Prostate gland (tissue), 2 donors: ENCODE measurements at regions not wholly inside any gene's neighbourhood (a gene's known extent, or its start where the extent isn't known, plus 50 kb on each side); places are given as distances from the start of the nearest gene placed in this dataset.

ENCODE experiments used
- DNase-seq: peaks from one replicate; pipeline ENCODE4 v3.0.0-alpha.2; 2019; ENCODE audit warnings: low spot score
- H3K27ac ChIP-seq, 2 donors: fragments of 200-600 bp; sonication (generic); 2 replicates each; pipeline ENCODE4 v1.5.1; 2017 to 2019
- H3K27me3 ChIP-seq: fragments of 200-600 bp; sonication (generic); replicated peaks from 2 replicates; pipeline ENCODE4 v1.5.1; 2019; ENCODE audit not compliant: insufficient read depth
- H3K36me3 ChIP-seq, 2 donors: fragments of 200-600 bp; sonication (generic); 1 replicate in 1 of 2; 2 replicates in 1 of 2; pipeline versions ENCODE4 v1.5.1 to v1.8.1; 2017 to 2019
- H3K4me1 ChIP-seq: fragments of 200-600 bp; sonication (generic); replicated peaks from 2 replicates; pipeline ENCODE4 v1.5.1; 2019
- H3K4me3 ChIP-seq, 2 donors: fragments of 200-600 bp; sonication (generic); 2 replicates each; pipeline ENCODE4 v1.5.1; 2017 to 2019
- H3K9me3 ChIP-seq: fragments of 200-600 bp; sonication (generic); 2 replicates; pipeline ENCODE4 v1.5.1; 2017
- CTCF ChIP-seq, 4 experiments: fragments of 200-600 bp in 2 of 4; fragments of 450-650 bp in 2 of 4; sonication (generic) in 2 of 4; IDR thresholded peaks; 1 replicate in 3 of 4; 2 replicates in 1 of 4; pipeline ENCODE4 v1.5.1; 2016 to 2019; ENCODE audit warnings: antibody characterized with exemption in 4 of 4, mild to moderate bottlenecking in 2 of 4, moderate library complexity in 2 of 4
- POLR2A ChIP-seq: fragments of 450-650 bp; IDR thresholded peaks from one replicate; pipeline ENCODE4 v1.6.1; 2016; ENCODE audit warnings: antibody characterized with exemption, mild to moderate bottlenecking
- POLR2AphosphoS5 ChIP-seq: sonication (generic); formaldehyde crosslinking; IDR thresholded peaks from one replicate; pipeline ENCODE4 v1.6.1; 2017; ENCODE audit warnings: antibody characterized with exemption
- WGBS: methylation state at CpG from one replicate; pipeline ENCODE4 v1.1.5; 2018; 5-methylcytosine and 5-hydroxymethylcytosine counted together
- intact Hi-C: fragments of 100-400 bp; cut with DNase I; formaldehyde crosslinking; loops from one replicate; pipeline ENCODE4 v1.14.2; 2022

GRCh38 chr7:96786998-96787395 lies 77.4 kb upstream of the SEM1 start:
- Histone ChIP-seq H3K36me3 (no peaks in the 10 kb centered on the region), H3K4me1 (no peaks in the 10 kb centered on the region), H3K9me3 (no peaks in the 10 kb centered on the region), H3K27me3 (no peaks in the 10 kb centered on the region), H3K4me3 (no peak overlapping the region), H3K27ac (peak overlapping the region in 1 of 2 donors; percentile 22)
- intact Hi-C loops = no loop called here
- TF ChIP-seq CTCF (IDR thresholded peaks at IDR 0.05) (no peak), POLR2AphosphoS5 (no peak), POLR2A (no peak)
- no peak for DNase-seq

- Histone ChIP-seq H3K4me1 (no peaks in the 10 kb centered on the region), H3K27ac (no peak overlapping the region), H3K27me3 (no peaks in the 10 kb centered on the region), H3K36me3 (no peaks in the 10 kb centered on the region), H3K4me3 (no peak overlapping the region), H3K9me3 (no peaks in the 10 kb centered on the region)
- intact Hi-C loops = no loop called here
- no peak for DNase-seq
- no peak for TF ChIP-seq CTCF (IDR thresholded peaks at IDR 0.05)
- TF ChIP-seq POLR2AphosphoS5 = no peak
- TF ChIP-seq POLR2A = no peak
Observed at GRCh38 chr7:96789914-96790313, 80.3 kb upstream of the SEM1 start.

- TF ChIP-seq CTCF (IDR thresholded peaks at IDR 0.05) (no peak), POLR2A (no peak), POLR2AphosphoS5 (no peak)
- no peak overlapping the region for H3K4me3 ChIP-seq
- no peaks in the 10 kb centered on the region for H3K4me1 ChIP-seq
- H3K27me3 ChIP-seq = no peaks in the 10 kb centered on the region
- WGBS = 92% methylated on average over 2 of the region's 2 CpGs
- H3K36me3 ChIP-seq = no peaks in the 10 kb centered on the region
- intact Hi-C loops = no loop called here
- no peak overlapping the region for H3K27ac ChIP-seq
- H3K9me3 ChIP-seq = no peaks in the 10 kb centered on the region
- DNase-seq = no peak
Observed at GRCh38 chr7:96792115-96792514, 82.5 kb upstream of the SEM1 start.

GRCh38 chr7:96794063-96794462 lies 84.4 kb upstream of the SEM1 start:
- 57% methylated on average over 2 of the region's 2 CpGs for WGBS
- peak; percentile 89 for DNase-seq
- Histone ChIP-seq H3K36me3 (no peaks in the 10 kb centered on the region), H3K27me3 (no peaks in the 10 kb centered on the region), H3K27ac (peak overlapping the region in 1 of 2 donors; percentile 45), H3K4me3 (no peak overlapping the region), H3K9me3 (no peaks in the 10 kb centered on the region), H3K4me1 (no peaks in the 10 kb centered on the region)
- intact Hi-C loops = no loop called here
- TF ChIP-seq CTCF (IDR thresholded peaks at IDR 0.05) (no peak), POLR2A (no peak), POLR2AphosphoS5 (peak; percentile 84)

- DNase-seq = no peak
- Histone ChIP-seq H3K27ac (peak overlapping the region in 1 of 2 donors; percentile 48), H3K27me3 (no peaks in the 10 kb centered on the region), H3K36me3 (no peaks in the 10 kb centered on the region), H3K4me1 (no peaks in the 10 kb centered on the region), H3K9me3 (no peaks in the 10 kb centered on the region), H3K4me3 (no peak overlapping the region)
- intact Hi-C loops = no loop called here
- 80% methylated on average over 3 of the region's 3 CpGs for WGBS
- TF ChIP-seq POLR2AphosphoS5 (no peak), POLR2A (no peak), CTCF (IDR thresholded peaks at IDR 0.05) (no peak)
Observed at GRCh38 chr7:96800122-96800521, 90.5 kb upstream of the SEM1 start.
